ENCODE measurements at regions not wholly inside any gene's neighbourhood (a gene's known extent, or its start where the extent isn't known, plus 50 kb on each side); places are given as distances from the start of the nearest gene placed in this dataset.

DNA sequence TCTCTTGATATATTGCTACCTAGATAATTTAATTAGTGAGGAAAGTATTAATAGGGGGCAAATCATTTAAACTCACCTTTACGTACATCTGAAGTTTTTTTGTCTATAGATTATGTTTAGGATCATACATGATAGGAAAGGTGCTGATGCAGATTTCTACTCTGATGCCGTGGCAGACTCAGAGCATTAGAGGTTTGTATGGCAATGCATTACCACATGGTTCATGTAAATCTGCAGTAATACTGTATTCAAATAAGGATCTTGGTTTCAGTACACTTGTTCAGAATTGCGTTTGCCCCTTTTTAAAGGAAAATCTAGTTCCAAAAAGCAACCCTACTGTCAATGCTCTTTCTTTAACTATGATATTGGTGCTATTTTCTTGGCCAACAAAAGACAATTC lies 288.3 kb downstream of the PTPRC start:
- DNase-seq = no peak
- Histone ChIP-seq H3K4me1 (no peaks in the 10 kb centered on the region), H3K27ac (no peak overlapping the region), H3K4me3 (no peak overlapping the region), H3K27me3 (no peaks in the 10 kb centered on the region), H3K9me3 (no peaks in the 10 kb centered on the region), H3K36me3 (no peaks in the 10 kb centered on the region)
- TF ChIP-seq EP300 (IDR thresholded peaks at IDR 0.05) (no peak), POLR2AphosphoS5 (IDR thresholded peaks at IDR 0.05) (no peak), POLR2A (IDR thresholded peaks at IDR 0.05) (no peak)
- TF ChIP-seq, protein P1, sequence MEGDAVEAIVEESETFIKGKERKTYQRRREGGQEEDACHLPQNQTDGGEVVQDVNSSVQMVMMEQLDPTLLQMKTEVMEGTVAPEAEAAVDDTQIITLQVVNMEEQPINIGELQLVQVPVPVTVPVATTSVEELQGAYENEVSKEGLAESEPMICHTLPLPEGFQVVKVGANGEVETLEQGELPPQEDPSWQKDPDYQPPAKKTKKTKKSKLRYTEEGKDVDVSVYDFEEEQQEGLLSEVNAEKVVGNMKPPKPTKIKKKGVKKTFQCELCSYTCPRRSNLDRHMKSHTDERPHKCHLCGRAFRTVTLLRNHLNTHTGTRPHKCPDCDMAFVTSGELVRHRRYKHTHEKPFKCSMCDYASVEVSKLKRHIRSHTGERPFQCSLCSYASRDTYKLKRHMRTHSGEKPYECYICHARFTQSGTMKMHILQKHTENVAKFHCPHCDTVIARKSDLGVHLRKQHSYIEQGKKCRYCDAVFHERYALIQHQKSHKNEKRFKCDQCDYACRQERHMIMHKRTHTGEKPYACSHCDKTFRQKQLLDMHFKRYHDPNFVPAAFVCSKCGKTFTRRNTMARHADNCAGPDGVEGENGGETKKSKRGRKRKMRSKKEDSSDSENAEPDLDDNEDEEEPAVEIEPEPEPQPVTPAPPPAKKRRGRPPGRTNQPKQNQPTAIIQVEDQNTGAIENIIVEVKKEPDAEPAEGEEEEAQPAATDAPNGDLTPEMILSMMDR (IDR thresholded peaks at IDR 0.05) = no peak
- 58 to 91% methylated on average over 3 of the region's 3 CpGs for WGBS, 2 donors
- intact Hi-C loops (cut with DNase I) = no loop called here

DNA sequence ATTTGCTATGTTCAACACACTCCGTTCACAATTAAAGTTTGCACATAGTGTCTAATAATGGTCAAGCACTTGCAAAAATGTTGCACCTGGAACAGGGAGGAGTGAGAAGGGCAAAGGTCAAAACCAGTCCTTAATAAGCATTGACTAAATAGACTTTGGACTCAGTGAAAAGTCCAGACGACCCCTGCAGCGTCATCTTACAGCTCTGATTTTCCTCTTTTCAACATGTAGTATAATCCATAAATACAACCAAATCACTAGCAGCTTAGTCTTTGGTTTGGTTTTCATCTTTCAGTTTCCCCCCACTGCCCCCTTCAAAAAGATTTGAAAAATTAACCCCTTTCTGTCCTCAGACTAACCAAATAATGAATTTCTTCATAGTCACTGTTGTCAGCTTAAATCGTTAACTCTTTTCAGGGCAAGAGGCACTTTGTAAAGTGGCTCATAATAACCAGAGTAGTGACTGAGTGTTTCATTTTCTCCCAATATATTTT lies 290.3 kb downstream of the PTPRC start:
- WGBS, 2 donors = 43 to 49% methylated on average over 4 of the region's 4 CpGs
- H3K27me3 ChIP-seq = no peaks in the 10 kb centered on the region
- H3K36me3 ChIP-seq = no peaks in the 10 kb centered on the region
- H3K27ac ChIP-seq = no peak overlapping the region
- no peak for DNase-seq
- intact Hi-C loops (cut with DNase I) = no loop called here
- no peak for TF ChIP-seq EP300 (IDR thresholded peaks at IDR 0.05)
- no peak for TF ChIP-seq POLR2A (IDR thresholded peaks at IDR 0.05)
- TF ChIP-seq, protein P1 (IDR thresholded peaks at IDR 0.05) = no peak
- TF ChIP-seq POLR2AphosphoS5 (IDR thresholded peaks at IDR 0.05) = no peak
- no peaks in the 10 kb centered on the region for H3K9me3 ChIP-seq
- H3K4me3 ChIP-seq = no peak overlapping the region
- H3K4me1 ChIP-seq = no peaks in the 10 kb centered on the region

DNA sequence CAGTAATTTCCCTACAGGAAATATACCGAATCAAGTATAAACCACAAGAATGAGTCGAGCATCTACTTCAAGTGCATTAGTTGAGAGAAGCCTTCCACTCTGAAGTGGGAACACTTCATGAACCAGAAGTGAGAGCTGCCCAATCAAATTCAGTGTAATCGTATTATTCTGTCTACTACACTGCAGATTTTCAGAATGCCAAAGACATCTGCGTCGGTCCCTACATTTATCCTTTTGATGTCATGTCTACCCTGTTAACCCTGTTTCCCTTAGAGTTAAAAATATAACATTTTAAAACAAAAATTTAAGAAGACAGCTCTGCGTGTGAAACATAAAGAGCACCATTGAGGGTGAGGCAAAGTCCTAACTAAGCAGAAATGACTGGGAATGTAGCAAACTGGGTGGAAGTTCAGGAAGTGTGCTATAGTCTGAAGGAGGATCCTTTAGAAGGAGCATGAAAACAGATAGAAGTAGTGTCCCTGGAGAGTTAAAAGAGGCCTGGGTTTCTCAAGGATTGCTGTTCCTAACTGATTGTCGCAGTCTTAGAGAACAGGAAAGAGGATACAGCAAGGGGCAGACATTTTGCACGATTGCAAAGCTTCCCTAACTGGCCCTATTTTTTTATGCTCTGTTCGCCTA lies 291.2 kb downstream of the PTPRC start:
- intact Hi-C loops (cut with DNase I) = no loop called here
- WGBS, 2 donors = 37 to 72% methylated on average over 9 of the region's 9 CpGs
- TF ChIP-seq EP300 (IDR thresholded peaks at IDR 0.05) = no peak
- TF ChIP-seq POLR2A (IDR thresholded peaks at IDR 0.05) = no peak
- TF ChIP-seq, protein P1 (IDR thresholded peaks at IDR 0.05) = no peak
- no peak for TF ChIP-seq POLR2AphosphoS5 (IDR thresholded peaks at IDR 0.05)
- Histone ChIP-seq H3K4me1 (peaks cover 0 to 8% (median 6%) of the 10 kb centered on the region in 4 donors), H3K9me3 (no peaks in the 10 kb centered on the region), H3K36me3 (no peaks in the 10 kb centered on the region), H3K4me3 (peak overlapping the region in 2 of 4 donors; percentile 13 to 15), H3K27me3 (no peaks in the 10 kb centered on the region), H3K27ac (peak overlapping the region in 3 of 4 donors; percentile 2 to 32 (median 14))
- DNase-seq = no peak

DNA sequence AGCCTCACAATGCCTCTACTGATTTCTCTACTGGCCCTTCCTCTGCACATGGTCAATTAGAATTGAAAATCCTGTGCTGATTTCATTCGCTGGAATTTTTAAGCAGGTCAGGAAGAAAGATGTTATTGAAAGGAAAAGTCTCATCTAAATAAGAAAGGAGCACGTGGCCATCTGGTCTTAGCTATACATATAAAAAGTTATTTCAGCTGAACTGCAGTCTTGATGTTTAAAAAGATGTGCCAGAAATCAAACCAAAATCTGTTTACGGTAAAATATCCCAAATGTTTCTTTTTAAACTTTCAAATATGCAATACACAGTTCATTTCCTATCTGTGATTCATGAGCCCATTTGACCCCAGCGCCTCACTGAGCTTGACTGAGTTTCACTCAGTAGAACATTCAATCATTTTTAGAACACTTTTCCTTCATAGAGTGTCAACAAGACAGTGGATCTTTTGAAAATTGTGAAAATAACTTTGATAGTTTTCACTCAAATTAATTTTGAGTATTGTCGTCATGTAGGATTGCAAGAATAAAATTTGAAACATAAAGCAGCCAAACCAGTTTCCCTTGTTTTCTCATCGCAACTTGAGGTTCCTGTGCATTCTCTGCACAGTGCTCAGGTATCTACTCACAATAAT lies 293.6 kb downstream of the PTPRC start:
- DNase-seq = no peak
- TF ChIP-seq EP300 (IDR thresholded peaks at IDR 0.05) (no peak), POLR2AphosphoS5 (IDR thresholded peaks at IDR 0.05) (no peak), POLR2A (IDR thresholded peaks at IDR 0.05) (no peak)
- TF ChIP-seq, protein P1 (IDR thresholded peaks at IDR 0.05) = no peak
- no peak overlapping the region for H3K27ac ChIP-seq
- H3K4me1 ChIP-seq = peaks cover 0 to 24% (median 20%) of the 10 kb centered on the region in 4 donors
- H3K4me3 ChIP-seq = no peak overlapping the region
- H3K36me3 ChIP-seq = no peaks in the 10 kb centered on the region
- H3K27me3 ChIP-seq = no peaks in the 10 kb centered on the region
- WGBS, 2 donors = 40 to 67% methylated on average over 6 of the region's 6 CpGs
- intact Hi-C loops (cut with DNase I) = no loop called here
- H3K9me3 ChIP-seq = no peaks in the 10 kb centered on the region

Data from sigmoid colon (tissue), 6 donors.